ENCODE measurements at regions not wholly inside any gene's neighbourhood (a gene's known extent, or its start where the extent isn't known, plus 50 kb on each side); places are given as distances from the start of the nearest gene placed in this dataset.
"Not testable (repeated sequence)": the region's sequence is repeated elsewhere in the genome, so short reads cannot be mapped to it uniquely, and the experiment has no call there.

GRCh38 chr2:146978577-146979555 lies 866.0 kb upstream of the ACVR2A start:
- Histone ChIP-seq H3K4me1 (ENCODE audit: control insufficient read depth, insufficient read depth, low read length) (no peaks in the 10 kb centered on the region), H3K9me3 (ENCODE audit: control insufficient read depth, insufficient read depth, low read depth, low read length) (no peaks in the 10 kb centered on the region), H3K36me3 (ENCODE audit: control insufficient read depth in 2 of 2, insufficient read depth in 1 of 2, low read length in 2 of 2) (no peaks in the 10 kb centered on the region), H3K4me3 (ENCODE audit: low read depth, low read length) (no peak overlapping the region), H3K27ac (ENCODE audit: extremely low read depth, low read depth, low read length) (no peak overlapping the region)
- TF ChIP-seq ZNF473 (tag by site-specific recombination; IDR thresholded peaks at IDR 0.05) (no peak), ZSCAN16 (tag by site-specific recombination; IDR thresholded peaks at IDR 0.05) (no peak), ZNF580 (tag by site-specific recombination; IDR thresholded peaks at IDR 0.05) (no peak), ZNF214 (tag by site-specific recombination; IDR thresholded peaks at IDR 0.05; ENCODE audit: borderline replicate concordance) (no peak), ZNF175 (tag by site-specific recombination; IDR thresholded peaks at IDR 0.05) (no peak), ZFP37 (tag by site-specific recombination; IDR thresholded peaks at IDR 0.05) (no peak), AEBP2 (tag by site-specific recombination; IDR thresholded peaks at IDR 0.05; ENCODE audit: borderline replicate concordance) (no peak), ZNF747 (tag by site-specific recombination; IDR thresholded peaks at IDR 0.05) (no peak), FEZF1 (tag by site-specific recombination; IDR thresholded peaks at IDR 0.05) (no peak), KLF16 (tag by site-specific recombination; IDR thresholded peaks at IDR 0.05) (no peak), ZXDB (tag by site-specific recombination; IDR thresholded peaks at IDR 0.05) (no peak), ZNF561 (tag by site-specific recombination; IDR thresholded peaks at IDR 0.05; ENCODE audit: borderline replicate concordance) (no peak), ZNF274 (IDR thresholded peaks at IDR 0.05; ENCODE audit: low read length) (no peak), ZNF274 (tag by site-specific recombination; IDR thresholded peaks at IDR 0.05; ENCODE audit: borderline replicate concordance) (no peak), SCRT2 (tag by site-specific recombination; IDR thresholded peaks at IDR 0.05) (no peak), ZNF560 (tag by site-specific recombination; IDR thresholded peaks at IDR 0.05; ENCODE audit: borderline replicate concordance) (no peak), ZNF555 (tag by site-specific recombination; conservative IDR thresholded peaks at IDR 0.05) (no peak), ZBTB21 (tag by site-specific recombination; IDR thresholded peaks at IDR 0.05) (no peak), REST (tag by site-specific recombination; IDR thresholded peaks at IDR 0.05) (no peak), ATF2 (tag by site-specific recombination; IDR thresholded peaks at IDR 0.05; ENCODE audit: low read depth) (no peak)
- POLR2A ChIA-PET: no interaction called here
- CTCF ChIA-PET: no interaction called here

GRCh38 chr2:146970981-146971380 lies 873.8 kb upstream of the ACVR2A start:
- CTCF ChIA-PET; H3K36me3 ChIP-seq (ENCODE audit: control insufficient read depth in 2 of 2, insufficient read depth in 1 of 2, low read length in 2 of 2): not testable (repeated sequence)

More at GRCh38 chr2:146970981-146971380, 873.8 kb upstream of the ACVR2A start:
- H3K27ac ChIP-seq (ENCODE audit: extremely low read depth, low read depth, low read length); H3K4me1 ChIP-seq (ENCODE audit: control insufficient read depth, insufficient read depth, low read length); H3K9me3 ChIP-seq (ENCODE audit: control insufficient read depth, insufficient read depth, low read depth, low read length); POLR2A ChIA-PET; H3K4me3 ChIP-seq (ENCODE audit: low read depth, low read length): not testable (repeated sequence)

Measured in HEK293 (cell line).